ENCODE measurements at regions not wholly inside any gene's neighbourhood (a gene's known extent, or its start where the extent isn't known, plus 50 kb on each side); places are given as distances from the start of the nearest gene placed in this dataset.

- H3K9ac ChIP-seq (ENCODE audit: insufficient read depth in 1 of 2, low read depth in 2 of 2, low read length in 2 of 2), result no peak overlapping the region
- no peak overlapping the region for H2AFZ ChIP-seq (ENCODE audit: low read depth, low read length)
- H3K4me1 ChIP-seq (replicated peaks in 1 of 2; ENCODE audit: control insufficient read depth in 2 of 2, insufficient read depth in 2 of 2, low read length in 2 of 2), result no peaks in the 10 kb centered on the region
- H3K9me3 ChIP-seq (replicated peaks; ENCODE audit: control insufficient read depth, insufficient read depth, low read depth, low read length), result no peaks in the 10 kb centered on the region
- no peaks in the 10 kb centered on the region for H4K20me1 ChIP-seq (replicated peaks; ENCODE audit: control insufficient read depth, insufficient read depth, low read length)
- no peak overlapping the region for H3K4me3 ChIP-seq
- H3K4me2 ChIP-seq (ENCODE audit: insufficient read depth, low read length), result no peak overlapping the region
- WGBS (ENCODE audit: insufficient coverage, low coverage, missing lambda C conversion rate), result 3% methylated on average over 4 of the region's 4 CpGs
- in situ Hi-C loops (cut with MboI), result no loop called here
- BruUV-seq (replicated peaks), result no TSS peak
- ChIA-PET POLR2A (no interaction called here), CTCF (ENCODE audit: low intra/inter-chr PET ratio) (no interaction called here)
- H3K27me3 ChIP-seq (ENCODE audit: control insufficient read depth in 2 of 2, insufficient read depth in 2 of 2, low read length in 2 of 2), result no peaks in the 10 kb centered on the region; a peak in 1 of 5 replicates
- DNase-seq (ENCODE audit: extremely low read depth in 1 of 4, low spot score in 3 of 4), result no peak
- FAIRE-seq, result no peak
- no peaks in the 10 kb centered on the region for H3K9me1 ChIP-seq (ENCODE audit: control insufficient read depth, insufficient read depth, low read length)
- no peaks in the 10 kb centered on the region for H3K36me3 ChIP-seq (ENCODE audit: control insufficient read depth, insufficient read depth, low read length)
- intact Hi-C loops (cut with micrococcal nuclease), result no loop called here
- no peak overlapping the region for H3K27ac ChIP-seq (ENCODE audit: extremely low read depth, low read depth, low read length)
- no peak for ATAC-seq
- TF ChIP-seq NR2C1 (IDR thresholded peaks at IDR 0.05) (no peak), NR2C1 (tag; IDR thresholded peaks at IDR 0.05) (no peak), RCOR1 (IDR thresholded peaks at IDR 0.05; ENCODE audit: borderline replicate concordance in 1 of 2, low read depth in 2 of 2, low read length in 2 of 2) (no peak), TGIF2 (CRISPR knock-in tag; IDR thresholded peaks at IDR 0.05) (no peak), BDP1 (IDR thresholded peaks at IDR 0.05; ENCODE audit: insufficient read depth, insufficient read length) (no peak), EP400 (IDR thresholded peaks at IDR 0.05) (no peak), TEAD2 (tag; IDR thresholded peaks at IDR 0.05) (no peak), DLX4 (CRISPR knock-in tag; IDR thresholded peaks at IDR 0.05) (no peak), BMI1 (IDR thresholded peaks at IDR 0.05; ENCODE audit: low read length) (no peak), ZNF239 (CRISPR knock-in tag; IDR thresholded peaks at IDR 0.05) (no peak), CTBP1 (IDR thresholded peaks at IDR 0.05; ENCODE audit: borderline replicate concordance) (no peak), ZBTB33 (CRISPR knock-in tag; IDR thresholded peaks at IDR 0.05) (no peak), ZNF253 (CRISPR knock-in tag; conservative IDR thresholded peaks at IDR 0.05) (no peak)
- H3K79me2 ChIP-seq (ENCODE audit: control insufficient read depth, insufficient read depth, low read length), result no peaks in the 10 kb centered on the region
Measured at GRCh38 chr7:94169682-94170081, 165.5 kb upstream of the BET1 start.
